Liver (tissue), 8 donors: ENCODE measurements at regions not wholly inside any gene's neighbourhood (a gene's known extent, or its start where the extent isn't known, plus 50 kb on each side); places are given as distances from the start of the nearest gene placed in this dataset.

Experiments used
- DNase-seq: peaks from one replicate; pipeline ENCODE4 v3.0.0-alpha.2; 2017; ENCODE audit warnings: low spot score
- H3K27ac ChIP-seq, 2 donors: one replicate each; pipeline ENCODE4 v1.7.0; 2013; ENCODE audit warnings: inconsistent platforms in 2 of 2, low read length in 2 of 2, control low read depth in 1 of 2, low read depth in 1 of 2, mild to moderate bottlenecking in 1 of 2
- H3K27me3 ChIP-seq, 4 donors: one replicate each; pipeline versions ENCODE4 v1.6.1 to v1.7.0; 2013; ENCODE audit warnings: low read length in 3 of 4, inconsistent platforms in 1 of 4, mild to moderate bottlenecking in 1 of 4, moderate library complexity in 1 of 4; ENCODE audit not compliant: control insufficient read depth in 4 of 4, insufficient read depth in 4 of 4
- H3K36me3 ChIP-seq, 4 donors: one replicate each; pipeline versions ENCODE4 v1.6.1 to v1.7.0; 2013; ENCODE audit warnings: low read length in 3 of 4, mild to moderate bottlenecking in 3 of 4, low read depth in 1 of 4, moderate library complexity in 1 of 4; ENCODE audit not compliant: control insufficient read depth in 4 of 4, insufficient read depth in 3 of 4
- H3K4me1 ChIP-seq, 4 donors: one replicate each; pipeline versions ENCODE4 v1.6.1 to v1.7.0; 2013; ENCODE audit warnings: low read length in 3 of 4, mild to moderate bottlenecking in 3 of 4, moderate library complexity in 1 of 4; ENCODE audit not compliant: control insufficient read depth in 4 of 4, insufficient read depth in 4 of 4
- H3K4me3 ChIP-seq, 3 donors: one replicate each; pipeline versions ENCODE4 v1.6.1 to v1.7.0; 2013; ENCODE audit warnings: low read length in 3 of 3, control low read depth in 1 of 3, low read depth in 1 of 3, mild to moderate bottlenecking in 1 of 3
- H3K9ac ChIP-seq, 2 donors: one replicate each; pipeline ENCODE4 v1.7.0; 2013; ENCODE audit warnings: low read length in 2 of 2, mild to moderate bottlenecking in 2 of 2, moderate library complexity in 2 of 2, control low read depth in 1 of 2, low read depth in 1 of 2
- H3K9me3 ChIP-seq, 4 donors: one replicate each; pipeline versions ENCODE4 v1.6.1 to v1.7.0; 2013; ENCODE audit warnings: low read length in 3 of 4; ENCODE audit not compliant: control insufficient read depth in 4 of 4
- CTCF ChIP-seq: fragments of 150-350 bp; IDR thresholded peaks from 2 replicates; pipeline ENCODE4 v1.5.1; 2017; ENCODE audit warnings: improper control_type of control experiment, low read depth, low read length; ENCODE audit not compliant: missing input control
- FOXA1 ChIP-seq: IDR thresholded peaks from 2 replicates; pipeline ENCODE4 v1.6.1; 2016; ENCODE audit warnings: antibody characterized with exemption
- GABPA ChIP-seq, 2 donors: IDR thresholded peaks in 1 of 2; conservative IDR thresholded peaks in 1 of 2; 2 replicates each; pipeline ENCODE4 v1.6.1; 2016; ENCODE audit warnings: antibody characterized with exemption in 2 of 2, mild to moderate bottlenecking in 1 of 2, moderate library complexity in 1 of 2
- HNF4A ChIP-seq, 2 donors: conservative IDR thresholded peaks; 2 replicates each; pipeline ENCODE4 v1.6.1; 2016; ENCODE audit warnings: antibody characterized with exemption in 2 of 2, mild to moderate bottlenecking in 2 of 2
- HNF4G ChIP-seq: IDR thresholded peaks from 2 replicates; pipeline ENCODE4 v1.6.1; 2016; ENCODE audit warnings: antibody characterized with exemption
- JUND ChIP-seq, 2 donors: IDR thresholded peaks; 2 replicates each; pipeline ENCODE4 v1.6.1; 2016; ENCODE audit warnings: antibody characterized with exemption in 2 of 2
- NR2F2 ChIP-seq: IDR thresholded peaks from 2 replicates; pipeline ENCODE4 v1.6.1; 2016; ENCODE audit warnings: antibody characterized with exemption
- RAD21 ChIP-seq, 2 donors: IDR thresholded peaks; 2 replicates each; pipeline ENCODE4 v1.6.1; 2016; ENCODE audit warnings: antibody characterized with exemption in 2 of 2, mild to moderate bottlenecking in 2 of 2
- REST ChIP-seq: IDR thresholded peaks from 2 replicates; pipeline ENCODE4 v1.6.1; 2016; ENCODE audit warnings: antibody characterized with exemption, mild to moderate bottlenecking
- RXRA ChIP-seq, 2 donors: IDR thresholded peaks; 2 replicates each; pipeline ENCODE4 v1.6.1; 2017 to 2018; ENCODE audit warnings: antibody characterized with exemption in 2 of 2, mild to moderate bottlenecking in 1 of 2
- SP1 ChIP-seq: IDR thresholded peaks from 2 replicates; pipeline ENCODE4 v1.6.1; 2018; ENCODE audit warnings: antibody characterized with exemption, mild to moderate bottlenecking
- TAF1 ChIP-seq: conservative IDR thresholded peaks from 2 replicates; pipeline ENCODE4 v1.6.1; 2016; ENCODE audit warnings: antibody characterized with exemption, mild to moderate bottlenecking
- YY1 ChIP-seq: IDR thresholded peaks from 2 replicates; pipeline ENCODE4 v1.6.1; 2016; ENCODE audit warnings: antibody characterized with exemption, mild to moderate bottlenecking
- ZBTB33 ChIP-seq: IDR thresholded peaks from 2 replicates; pipeline ENCODE4 v1.6.1; 2016; ENCODE audit warnings: antibody characterized with exemption
- WGBS: extraction: QIAGEN DNeasy Blood & Tissue Kit; methylation state at CpG from one replicate; pipeline ENCODE4 v1.1.7; 2013; 5-methylcytosine and 5-hydroxymethylcytosine counted together
- TF ChIP-seq, protein P1 (sequence below): IDR thresholded peaks from 2 replicates; pipeline ENCODE4 v1.6.1; 2016; ENCODE audit warnings: antibody characterized with exemption
- TF ChIP-seq, protein P2 (sequence below): IDR thresholded peaks from 2 replicates; pipeline ENCODE4 v1.6.1; 2016; ENCODE audit warnings: antibody characterized with exemption
- donor health status: healthy.
- donor health status: healthy.
- donor health status: healthy.
- donor health status: healthy.
- donor health status: healthy.

DNA sequence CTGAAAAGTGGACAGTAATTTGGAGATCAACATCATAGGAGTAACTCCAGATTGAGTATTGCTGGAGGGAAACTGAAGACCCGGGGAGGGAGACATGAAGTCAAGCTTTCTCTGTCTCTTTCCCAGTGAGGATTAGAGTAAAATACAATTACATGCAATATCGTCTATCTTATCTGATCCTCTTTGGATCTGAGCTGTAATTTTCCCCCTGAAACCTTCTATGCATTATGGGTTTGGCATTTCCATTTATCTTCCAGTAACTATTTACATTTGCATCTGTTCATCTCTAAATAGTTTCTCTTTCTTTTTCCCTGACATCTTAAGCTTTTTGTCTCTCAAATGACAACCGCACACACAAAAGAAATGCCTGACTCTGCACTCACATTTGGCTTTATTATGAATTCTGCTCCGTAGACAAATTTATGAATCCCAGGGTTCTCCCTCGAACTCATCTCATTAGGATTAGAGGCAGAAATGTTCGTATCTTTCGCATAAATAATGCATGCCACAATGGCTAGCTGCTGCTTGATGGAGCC lies 113.1 kb downstream of the SPP2 start:
- no peaks in the 10 kb centered on the region for H3K4me1 ChIP-seq
- no peaks in the 10 kb centered on the region for H3K36me3 ChIP-seq
- no peaks in the 10 kb centered on the region for H3K9me3 ChIP-seq
- H3K9ac ChIP-seq: no peak overlapping the region
- no peak overlapping the region for H3K27ac ChIP-seq
- TF ChIP-seq HNF4G (no peak), ZBTB33 (no peak), GABPA (IDR thresholded peaks at IDR 0.05 in 1 of 2, conservative IDR thresholded peaks at IDR 0.05 in 1 of 2) (no peak), REST (no peak), NR2F2 (no peak), CTCF (no peak), SP1 (no peak), TAF1 (no peak), RXRA (IDR thresholded peaks at IDR 0.05) (no peak), RAD21 (IDR thresholded peaks at IDR 0.05) (no peak)
- TF ChIP-seq, protein P1, sequence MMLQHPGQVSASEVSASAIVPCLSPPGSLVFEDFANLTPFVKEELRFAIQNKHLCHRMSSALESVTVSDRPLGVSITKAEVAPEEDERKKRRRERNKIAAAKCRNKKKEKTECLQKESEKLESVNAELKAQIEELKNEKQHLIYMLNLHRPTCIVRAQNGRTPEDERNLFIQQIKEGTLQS: no peak
- 92% methylated on average over 7 of the region's 7 CpGs for WGBS
- H3K27me3 ChIP-seq: no peaks in the 10 kb centered on the region
- DNase-seq: no peak
- no peak overlapping the region for H3K4me3 ChIP-seq

DNA sequence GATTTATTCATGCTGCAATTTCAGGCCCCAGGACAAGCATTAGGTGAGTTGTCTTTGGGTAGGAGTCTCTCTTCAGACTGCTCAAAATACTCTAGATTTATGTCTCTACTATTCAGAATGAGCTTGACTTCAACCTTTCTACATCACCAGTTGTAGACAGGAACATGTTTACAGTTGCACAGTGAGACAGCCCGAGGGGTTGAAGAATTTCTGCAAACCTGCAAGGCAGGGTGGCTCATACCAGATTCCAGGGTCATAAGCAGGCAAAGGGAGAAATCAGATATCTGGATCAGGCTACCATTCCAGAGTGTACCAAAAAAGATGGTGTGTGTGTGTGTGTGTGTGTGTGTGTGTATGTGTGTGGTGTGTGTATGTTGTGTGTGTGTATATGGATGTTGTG lies 112.4 kb downstream of the SPP2 start:
- WGBS: 81% methylated on average over 1 of the region's 1 CpG
- TF ChIP-seq SP1: no peak
- TF ChIP-seq, protein P1: no peak
- no peak for TF ChIP-seq HNF4A (conservative IDR thresholded peaks at IDR 0.05)
- TF ChIP-seq NR2F2: no peak
- TF ChIP-seq TAF1: no peak
- TF ChIP-seq JUND (IDR thresholded peaks at IDR 0.05): no peak
- TF ChIP-seq FOXA1: no peak
- TF ChIP-seq GABPA (IDR thresholded peaks at IDR 0.05 in 1 of 2, conservative IDR thresholded peaks at IDR 0.05 in 1 of 2): no peak
- TF ChIP-seq, protein P2, sequence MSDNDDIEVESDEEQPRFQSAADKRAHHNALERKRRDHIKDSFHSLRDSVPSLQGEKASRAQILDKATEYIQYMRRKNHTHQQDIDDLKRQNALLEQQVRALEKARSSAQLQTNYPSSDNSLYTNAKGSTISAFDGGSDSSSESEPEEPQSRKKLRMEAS: no peak
- TF ChIP-seq YY1: no peak
- TF ChIP-seq RXRA (IDR thresholded peaks at IDR 0.05): no peak
- TF ChIP-seq HNF4G: no peak
- Histone ChIP-seq H3K4me1 (no peaks in the 10 kb centered on the region), H3K36me3 (no peaks in the 10 kb centered on the region), H3K27ac (no peak overlapping the region), H3K4me3 (no peak overlapping the region), H3K27me3 (no peaks in the 10 kb centered on the region), H3K9ac (no peak overlapping the region), H3K9me3 (no peaks in the 10 kb centered on the region)
- DNase-seq: no peak
